GM12875 (cell line): ENCODE measurements at regions not wholly inside any gene's neighbourhood (a gene's known extent, or its start where the extent isn't known, plus 50 kb on each side); places are given as distances from the start of the nearest gene placed in this dataset.

Source experiments
- H3K4me3 ChIP-seq: one replicate; pipeline ENCODE4 v1.5.1; 2011; ENCODE audit warnings: low read depth, low read length, control low read depth
- TF ChIP-seq, protein P1 (sequence below): IDR thresholded peaks from 2 replicates; pipeline ENCODE4 v1.5.1; 2011; ENCODE audit warnings: low read depth, mild to moderate bottlenecking, control low read depth, inconsistent platforms, low read length, moderate library complexity, borderline replicate concordance; ENCODE audit not compliant: insufficient read depth

DNA sequence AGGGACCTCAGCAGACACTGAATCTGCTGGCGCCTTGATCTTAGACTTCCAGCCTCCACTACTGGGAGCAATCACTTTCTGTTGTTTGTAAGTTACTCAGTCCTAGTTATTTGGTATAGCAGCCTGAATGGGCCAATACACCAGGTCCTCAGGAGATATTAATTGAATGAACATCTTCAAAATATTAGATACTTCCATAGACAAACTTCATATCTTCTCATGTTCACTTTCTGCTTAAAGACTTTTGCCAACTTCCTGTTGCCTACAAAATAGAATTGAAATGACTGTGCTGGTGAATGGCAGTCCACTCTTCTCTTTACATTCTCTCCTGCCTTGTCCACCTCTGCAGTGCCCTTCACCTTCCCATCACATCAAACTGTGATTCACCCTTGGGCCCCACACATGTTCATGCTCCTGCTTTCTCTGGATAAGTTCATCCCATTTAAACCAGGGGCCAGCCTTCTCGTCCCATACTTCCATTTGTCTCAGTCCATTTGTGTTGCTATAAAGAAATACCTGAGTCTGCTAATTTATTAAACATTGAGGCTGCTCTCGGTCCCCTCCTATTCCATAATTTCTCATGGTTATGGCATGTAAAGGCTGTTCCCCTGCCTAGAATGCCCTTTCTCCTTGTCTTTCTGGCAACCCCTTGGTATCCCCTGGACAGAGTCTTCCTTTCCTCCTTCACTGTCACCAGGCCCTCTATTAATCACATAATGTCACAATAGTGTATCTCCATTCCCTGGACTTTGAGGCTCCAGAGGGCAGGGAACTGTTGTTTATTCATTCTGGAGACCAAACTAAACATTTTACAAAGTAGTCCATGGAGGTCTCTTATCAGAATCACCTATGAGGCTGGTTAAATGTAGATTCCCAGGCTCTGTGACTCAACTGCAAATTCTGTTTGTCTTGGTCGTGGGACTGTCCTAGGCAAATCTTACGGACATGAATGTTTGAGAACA lies 148.3 kb upstream of the TMEM170B start:
- H3K4me3 ChIP-seq = no peak overlapping the region
- TF ChIP-seq, protein P1, sequence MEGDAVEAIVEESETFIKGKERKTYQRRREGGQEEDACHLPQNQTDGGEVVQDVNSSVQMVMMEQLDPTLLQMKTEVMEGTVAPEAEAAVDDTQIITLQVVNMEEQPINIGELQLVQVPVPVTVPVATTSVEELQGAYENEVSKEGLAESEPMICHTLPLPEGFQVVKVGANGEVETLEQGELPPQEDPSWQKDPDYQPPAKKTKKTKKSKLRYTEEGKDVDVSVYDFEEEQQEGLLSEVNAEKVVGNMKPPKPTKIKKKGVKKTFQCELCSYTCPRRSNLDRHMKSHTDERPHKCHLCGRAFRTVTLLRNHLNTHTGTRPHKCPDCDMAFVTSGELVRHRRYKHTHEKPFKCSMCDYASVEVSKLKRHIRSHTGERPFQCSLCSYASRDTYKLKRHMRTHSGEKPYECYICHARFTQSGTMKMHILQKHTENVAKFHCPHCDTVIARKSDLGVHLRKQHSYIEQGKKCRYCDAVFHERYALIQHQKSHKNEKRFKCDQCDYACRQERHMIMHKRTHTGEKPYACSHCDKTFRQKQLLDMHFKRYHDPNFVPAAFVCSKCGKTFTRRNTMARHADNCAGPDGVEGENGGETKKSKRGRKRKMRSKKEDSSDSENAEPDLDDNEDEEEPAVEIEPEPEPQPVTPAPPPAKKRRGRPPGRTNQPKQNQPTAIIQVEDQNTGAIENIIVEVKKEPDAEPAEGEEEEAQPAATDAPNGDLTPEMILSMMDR = no peak

DNA sequence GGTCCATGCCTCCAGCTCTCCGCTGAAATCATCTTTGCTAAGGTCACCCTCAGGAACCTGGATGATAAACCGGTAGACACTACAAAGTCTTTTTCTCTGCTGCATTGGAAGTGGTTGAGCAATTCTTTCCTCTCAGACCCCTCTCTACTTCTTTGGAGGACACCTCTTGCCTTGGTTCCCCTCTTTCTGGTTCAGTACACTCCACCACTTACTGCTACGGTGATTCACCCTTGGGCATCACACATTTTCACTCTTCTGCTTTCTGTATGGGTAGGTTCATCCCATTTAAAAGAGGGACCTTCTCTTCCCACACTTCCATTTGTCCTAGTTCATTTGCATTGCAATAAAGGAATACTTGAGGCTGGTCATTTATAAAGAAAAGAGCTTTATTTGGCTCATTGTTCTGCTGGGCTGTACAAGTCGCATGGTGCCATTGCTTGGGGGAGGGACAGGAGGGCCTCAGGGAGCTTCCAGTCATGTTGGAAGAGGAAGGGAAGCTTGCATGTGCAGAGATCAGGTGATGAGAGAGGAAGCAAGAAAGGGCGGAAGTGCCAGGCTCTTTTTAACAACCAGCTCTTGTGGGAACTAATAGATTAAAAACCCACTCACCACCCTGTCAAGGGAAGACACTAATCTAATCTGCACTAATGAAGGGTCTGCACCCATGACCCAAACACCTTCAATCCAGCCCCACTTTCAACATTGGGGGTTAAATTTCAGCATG lies 149.7 kb upstream of the TMEM170B start:
- TF ChIP-seq, protein P1 = no peak
- no peak overlapping the region for H3K4me3 ChIP-seq

DNA sequence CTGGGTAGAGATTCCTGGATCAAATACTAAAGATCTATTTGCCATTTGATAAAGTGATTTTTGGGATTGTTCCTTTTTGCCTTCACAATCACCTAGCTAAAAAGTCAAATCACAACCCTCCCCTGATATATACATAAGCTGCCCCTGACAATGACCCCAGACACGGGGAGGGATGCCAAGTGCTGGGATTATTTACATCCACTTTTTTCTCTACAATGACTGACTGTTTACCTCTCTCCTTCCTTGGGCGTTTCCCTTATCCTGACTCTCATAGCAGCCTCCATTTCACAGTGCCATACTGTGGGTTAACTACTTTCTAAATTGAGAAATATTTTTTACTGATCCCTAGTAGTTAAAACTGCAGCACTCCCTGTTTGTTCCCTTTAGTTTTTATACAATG lies 150.8 kb upstream of the TMEM170B start:
- TF ChIP-seq, protein P1 = no peak
- H3K4me3 ChIP-seq = no peak overlapping the region

DNA sequence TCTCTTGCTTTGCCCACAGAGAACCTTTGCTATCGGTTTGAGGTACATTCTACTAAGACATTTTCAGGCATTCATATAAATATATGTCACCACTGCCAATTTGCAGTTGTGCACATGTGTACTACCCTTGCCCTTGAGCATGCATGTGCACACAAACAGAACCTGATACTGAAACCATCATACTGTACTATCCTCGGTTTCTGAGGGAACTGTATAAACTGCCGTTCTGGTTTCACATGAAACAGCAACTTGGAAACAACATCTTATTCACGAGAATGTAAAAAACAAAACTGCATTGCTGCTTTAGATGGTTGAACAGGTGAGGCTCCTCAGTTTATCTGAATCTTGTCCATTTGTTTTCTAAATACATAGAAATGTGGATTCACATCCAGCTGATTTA lies 151.2 kb upstream of the TMEM170B start:
- no peak overlapping the region for H3K4me3 ChIP-seq
- TF ChIP-seq, protein P1 = no peak

DNA sequence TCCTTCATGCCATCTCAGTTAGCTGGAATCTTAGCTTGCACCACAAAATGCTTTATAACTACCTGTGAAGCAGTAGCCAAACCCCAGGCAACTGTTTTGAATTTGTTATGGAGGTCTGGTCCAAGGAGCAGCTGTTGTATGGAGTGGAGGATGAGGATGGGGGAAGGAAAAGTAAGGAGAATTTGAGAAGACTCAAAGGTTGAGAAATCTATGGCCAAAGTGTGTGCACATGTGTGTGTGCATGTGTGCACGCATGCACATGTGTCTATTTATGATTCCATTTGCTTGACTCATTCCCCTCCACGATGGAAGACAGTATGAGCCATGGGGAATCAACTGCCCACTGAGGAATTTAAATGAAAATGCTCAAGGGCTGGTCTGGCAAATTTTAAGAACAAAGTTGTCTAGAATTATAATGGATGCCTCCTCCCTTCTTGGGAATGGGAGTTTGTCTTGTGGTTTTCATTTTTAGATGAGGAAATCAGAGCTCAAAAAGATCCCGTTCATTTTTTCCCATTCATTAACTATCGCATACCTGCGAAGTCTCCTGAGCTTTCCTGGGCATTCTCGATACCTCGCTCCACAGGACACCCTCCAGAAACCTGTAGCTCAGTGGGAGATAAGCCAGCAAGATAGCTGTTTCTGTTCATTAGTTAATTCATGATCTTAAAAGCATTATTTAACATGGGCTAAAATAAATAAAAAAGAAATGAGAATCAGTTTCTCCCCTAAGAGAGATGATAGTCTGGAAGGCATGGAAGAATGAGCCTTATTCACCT lies 152.3 kb upstream of the NEDD9 start:
- no peak overlapping the region for H3K4me3 ChIP-seq
- TF ChIP-seq, protein P1 = no peak

DNA sequence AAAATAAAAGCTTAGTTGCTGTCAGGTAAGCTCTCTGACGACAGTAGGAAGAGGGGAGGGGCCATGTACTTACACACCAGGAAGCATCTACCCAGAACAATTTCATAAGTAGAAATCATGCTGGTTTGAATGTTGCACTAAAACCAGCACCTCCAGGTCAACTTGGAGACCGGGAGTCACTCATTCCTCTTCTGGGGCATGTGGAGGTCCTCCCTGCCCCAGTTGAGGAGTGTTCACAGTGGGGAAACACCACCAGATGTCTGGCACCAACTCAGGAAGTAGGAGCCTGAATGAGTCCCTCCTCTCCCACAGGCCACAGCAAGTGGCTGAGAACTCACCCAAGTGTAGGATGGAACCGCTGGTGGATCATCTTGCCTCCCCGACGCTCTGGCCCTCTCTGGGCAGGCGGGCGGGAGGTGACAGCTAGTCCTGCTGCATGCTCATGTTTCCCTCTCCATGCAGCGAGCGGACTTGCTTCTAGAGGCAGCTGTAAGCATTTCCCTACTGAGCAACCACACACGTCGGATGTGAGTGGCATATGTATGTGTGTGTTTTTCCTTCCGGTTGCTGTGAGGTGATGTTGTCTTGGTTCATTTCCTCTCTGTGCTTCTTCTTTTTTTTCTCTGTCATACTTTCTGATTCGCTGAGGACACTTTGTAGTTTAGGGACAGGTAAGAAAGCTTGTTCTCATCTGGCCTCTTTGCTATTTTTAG lies 149.5 kb upstream of the NEDD9 start:
- peak overlapping the region; percentile 49 for H3K4me3 ChIP-seq
- TF ChIP-seq, protein P1 = no peak
